Hepatocyte (in vitro differentiated cells): ENCODE measurements at regions not wholly inside any gene's neighbourhood (a gene's known extent, or its start where the extent isn't known, plus 50 kb on each side); places are given as distances from the start of the nearest gene placed in this dataset.

Experiments used
- DNase-seq: peaks from one replicate; pipeline ENCODE4 v3.0.0-alpha.2; 2016; ENCODE audit warnings: low spot score
- H2AFZ ChIP-seq: fragments of 200-600 bp; sonication (generic); 2 replicates; pipeline ENCODE4 v1.6.0; 2016; ENCODE audit warnings: antibody characterized with exemption, mild to moderate bottlenecking
- H3K27ac ChIP-seq: fragments of 200-600 bp; sonication (generic); 2 replicates; pipeline ENCODE4 v1.5.1; 2016; ENCODE audit warnings: mild to moderate bottlenecking
- H3K27me3 ChIP-seq: fragments of 200-600 bp; sonication (generic); 2 replicates; pipeline ENCODE4 v1.6.1; 2016
- H3K36me3 ChIP-seq: fragments of 200-600 bp; sonication (generic); replicated peaks from 2 replicates; pipeline ENCODE4 v1.5.1; 2016; ENCODE audit warnings: low read depth; ENCODE audit not compliant: insufficient read depth
- H3K4me1 ChIP-seq: fragments of 200-600 bp; sonication (generic); 2 replicates; pipeline ENCODE4 v1.5.1; 2016; ENCODE audit warnings: mild to moderate bottlenecking, moderate library complexity; ENCODE audit not compliant: insufficient read depth
- H3K4me2 ChIP-seq: fragments of 200-600 bp; sonication (generic); 2 replicates; pipeline ENCODE4 v1.6.0; 2016
- H3K4me3 ChIP-seq: fragments of 200-600 bp; sonication (generic); 2 replicates; pipeline ENCODE4 v1.5.1; 2016; ENCODE audit warnings: mild to moderate bottlenecking
- H3K79me2 ChIP-seq: fragments of 200-600 bp; sonication (generic); 2 replicates; pipeline ENCODE4 v1.6.0; 2017; ENCODE audit warnings: mild to moderate bottlenecking
- H3K9me2 ChIP-seq: fragments of 200-600 bp; sonication (generic); replicated peaks from 2 replicates; pipeline ENCODE4 v1.6.0; 2017; ENCODE audit warnings: mild to moderate bottlenecking; ENCODE audit not compliant: insufficient read depth
- H3K9me3 ChIP-seq: fragments of 200-600 bp; sonication (generic); 2 replicates; pipeline ENCODE4 v1.5.1; 2016; ENCODE audit warnings: low read depth, mild to moderate bottlenecking
- H4K20me1 ChIP-seq: fragments of 200-600 bp; sonication (generic); 2 replicates; pipeline ENCODE4 v1.6.0; 2016; ENCODE audit warnings: mild to moderate bottlenecking; ENCODE audit not compliant: insufficient read depth, poor library complexity, severe bottlenecking
- EZH2 ChIP-seq: fragments of 200-600 bp; sonication (generic); IDR thresholded peaks from 2 replicates; pipeline ENCODE4 v1.6.1; 2016; ENCODE audit warnings: antibody characterized with exemption, mild to moderate bottlenecking, borderline replicate concordance
- EZH2phosphoT487 ChIP-seq: fragments of 200-600 bp; sonication (generic); IDR thresholded peaks from one replicate; pipeline ENCODE4 v1.6.1; 2018; ENCODE audit warnings: antibody characterized with exemption, mild to moderate bottlenecking, low read depth, moderate library complexity; ENCODE audit not compliant: unreplicated experiment, severe bottlenecking
- WGBS: methylation state at CpG from one replicate; pipeline ENCODE4 v1.1.6; 2016; ENCODE audit warnings: low lambda C conversion rate; ENCODE audit errors: missing lambda C conversion rate; 5-methylcytosine and 5-hydroxymethylcytosine counted together
- TF ChIP-seq, protein P1 (sequence below): fragments of 200-600 bp; sonication (generic); IDR thresholded peaks from 2 replicates; pipeline ENCODE4 v1.5.1; 2016; ENCODE audit warnings: antibody characterized with exemption, mild to moderate bottlenecking; ENCODE audit not compliant: poor library complexity

DNA sequence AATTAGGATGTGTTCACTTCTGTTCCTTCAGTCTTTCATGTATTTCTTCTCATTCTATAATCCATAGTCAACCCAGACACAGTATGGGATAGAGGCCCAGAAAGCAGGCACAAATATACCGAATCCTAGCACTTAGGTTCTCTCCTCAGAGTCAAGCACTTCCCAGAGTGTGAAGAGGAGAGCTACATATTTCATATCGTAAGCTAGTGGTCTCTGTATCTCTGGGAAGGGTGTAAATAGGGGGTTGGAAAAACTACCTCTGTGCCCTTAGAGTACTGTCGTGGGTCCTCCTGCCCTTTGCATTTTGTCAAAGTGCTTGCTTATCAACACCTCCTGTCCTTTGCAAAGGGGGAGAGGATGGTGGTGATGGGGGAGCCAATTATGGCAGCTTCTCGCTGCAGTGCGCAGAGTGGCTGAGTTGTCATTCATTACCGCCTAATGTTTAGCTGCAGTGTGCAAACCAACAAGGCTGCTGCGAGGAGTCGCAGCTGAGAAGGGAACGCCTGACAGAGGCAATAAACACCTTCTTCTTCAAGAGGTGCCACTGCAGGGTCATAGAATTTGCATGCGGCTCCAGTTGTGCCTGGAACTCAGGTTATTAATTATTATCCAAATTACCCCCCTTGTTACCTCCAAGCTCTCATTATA is 182.7 kb downstream of the NUF2 start:
- Histone ChIP-seq H3K4me1 (no peaks in the 10 kb centered on the region), H3K79me2 (no peaks in the 10 kb centered on the region), H3K27ac (no peak overlapping the region), H3K4me2 (no peak overlapping the region), H4K20me1 (no peaks in the 10 kb centered on the region), H3K36me3 (no peaks in the 10 kb centered on the region), H2AFZ (no peak overlapping the region), H3K9me2 (no peaks in the 10 kb centered on the region), H3K27me3 (no peaks in the 10 kb centered on the region), H3K9me3 (no peaks in the 10 kb centered on the region), H3K4me3 (no peak overlapping the region)
- TF ChIP-seq EZH2 = no peak
- TF ChIP-seq, protein P1, sequence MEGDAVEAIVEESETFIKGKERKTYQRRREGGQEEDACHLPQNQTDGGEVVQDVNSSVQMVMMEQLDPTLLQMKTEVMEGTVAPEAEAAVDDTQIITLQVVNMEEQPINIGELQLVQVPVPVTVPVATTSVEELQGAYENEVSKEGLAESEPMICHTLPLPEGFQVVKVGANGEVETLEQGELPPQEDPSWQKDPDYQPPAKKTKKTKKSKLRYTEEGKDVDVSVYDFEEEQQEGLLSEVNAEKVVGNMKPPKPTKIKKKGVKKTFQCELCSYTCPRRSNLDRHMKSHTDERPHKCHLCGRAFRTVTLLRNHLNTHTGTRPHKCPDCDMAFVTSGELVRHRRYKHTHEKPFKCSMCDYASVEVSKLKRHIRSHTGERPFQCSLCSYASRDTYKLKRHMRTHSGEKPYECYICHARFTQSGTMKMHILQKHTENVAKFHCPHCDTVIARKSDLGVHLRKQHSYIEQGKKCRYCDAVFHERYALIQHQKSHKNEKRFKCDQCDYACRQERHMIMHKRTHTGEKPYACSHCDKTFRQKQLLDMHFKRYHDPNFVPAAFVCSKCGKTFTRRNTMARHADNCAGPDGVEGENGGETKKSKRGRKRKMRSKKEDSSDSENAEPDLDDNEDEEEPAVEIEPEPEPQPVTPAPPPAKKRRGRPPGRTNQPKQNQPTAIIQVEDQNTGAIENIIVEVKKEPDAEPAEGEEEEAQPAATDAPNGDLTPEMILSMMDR = no peak
- no peak for TF ChIP-seq EZH2phosphoT487
- WGBS = 78% methylated on average over 10 of the region's 10 CpGs
- no peak for DNase-seq

DNA sequence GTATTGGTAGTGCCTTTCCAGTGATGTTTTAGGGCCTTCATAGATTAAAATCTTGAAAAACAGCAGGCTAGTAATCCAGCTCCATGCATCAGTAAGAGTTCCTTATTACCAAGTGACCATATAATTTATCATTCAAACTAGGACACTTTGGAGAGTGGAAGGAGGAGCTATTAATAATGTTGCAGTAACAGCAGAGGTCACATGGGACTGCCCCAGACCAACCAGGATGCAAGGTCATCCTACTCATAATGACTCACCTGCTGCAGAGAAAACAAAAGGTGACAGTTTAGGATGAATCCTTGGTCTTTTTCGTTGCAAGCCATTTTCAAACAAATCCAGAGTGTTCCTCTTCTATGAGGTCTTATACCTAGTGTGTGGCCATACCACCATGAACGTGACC is 187.4 kb downstream of the NUF2 start:
- Histone ChIP-seq H4K20me1 (no peaks in the 10 kb centered on the region), H3K36me3 (no peaks in the 10 kb centered on the region), H3K9me2 (no peaks in the 10 kb centered on the region), H3K9me3 (no peaks in the 10 kb centered on the region), H2AFZ (no peak overlapping the region), H3K4me3 (no peak overlapping the region), H3K4me2 (no peak overlapping the region), H3K27ac (no peak overlapping the region), H3K4me1 (no peaks in the 10 kb centered on the region), H3K27me3 (no peaks in the 10 kb centered on the region), H3K79me2 (no peaks in the 10 kb centered on the region)
- no peak for DNase-seq
- TF ChIP-seq EZH2 (no peak), EZH2phosphoT487 (no peak)
- TF ChIP-seq, protein P1 = no peak
- WGBS = 83% methylated on average over 2 of the region's 2 CpGs

DNA sequence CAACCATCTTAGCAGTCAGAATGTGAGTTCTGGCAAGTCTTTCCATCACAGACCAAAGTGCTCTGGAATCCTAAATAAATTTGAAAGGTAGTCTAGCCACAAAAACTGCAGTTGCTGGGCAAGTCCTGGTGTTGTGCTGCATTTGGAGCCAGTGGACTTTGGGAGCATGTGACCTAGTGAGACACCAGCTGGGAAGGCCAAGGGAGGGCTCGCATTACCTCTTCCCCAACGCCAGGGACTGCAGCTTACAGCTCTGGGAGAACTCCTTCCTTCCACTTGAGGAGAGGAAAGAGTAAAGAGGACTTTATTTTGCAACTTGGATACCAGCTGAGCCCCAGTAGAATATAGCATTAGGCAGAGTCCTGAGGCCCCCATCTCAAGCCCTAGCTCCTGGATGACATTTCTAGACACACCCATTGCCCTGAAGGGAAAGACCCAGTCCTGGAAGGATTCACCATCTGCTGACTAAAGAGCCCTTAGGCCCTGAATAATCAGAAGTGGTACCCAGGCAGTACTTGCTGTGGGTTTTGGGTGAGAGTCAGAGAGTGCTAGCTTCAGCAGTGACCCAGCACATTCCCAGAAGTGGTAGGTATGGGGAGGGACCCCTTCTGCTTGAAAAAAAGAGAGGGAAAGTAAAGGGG is 190.7 kb downstream of the NUF2 start:
- no peaks in the 10 kb centered on the region for H3K9me3 ChIP-seq
- TF ChIP-seq, protein P1 = no peak
- TF ChIP-seq EZH2phosphoT487 = no peak
- no peak for TF ChIP-seq EZH2
- no peaks in the 10 kb centered on the region for H3K4me1 ChIP-seq
- 87% methylated on average over 2 of the region's 2 CpGs for WGBS
- H3K36me3 ChIP-seq = no peaks in the 10 kb centered on the region
- no peak for DNase-seq
- no peaks in the 10 kb centered on the region for H3K27me3 ChIP-seq
- H3K27ac ChIP-seq = no peak overlapping the region
- no peaks in the 10 kb centered on the region for H3K79me2 ChIP-seq
- no peaks in the 10 kb centered on the region for H3K9me2 ChIP-seq
- H3K4me3 ChIP-seq = no peak overlapping the region
- no peak overlapping the region for H2AFZ ChIP-seq
- H4K20me1 ChIP-seq = no peaks in the 10 kb centered on the region
- no peak overlapping the region for H3K4me2 ChIP-seq
